H1 (cell line): ENCODE measurements at regions not wholly inside any gene's neighbourhood (a gene's known extent, or its start where the extent isn't known, plus 50 kb on each side); places are given as distances from the start of the nearest gene placed in this dataset.

Experiments used
- POLR2AphosphoS5 ChIP-seq: IDR thresholded peaks from 2 replicates; pipeline ENCODE4 v1.6.1; 2011; ENCODE audit warnings: low read depth, low read length
- TCF12 ChIP-seq: IDR thresholded peaks from 2 replicates; pipeline ENCODE4 v1.6.1; 2011; ENCODE audit warnings: low read depth, mild to moderate bottlenecking, low read length
- TF ChIP-seq, protein P1 (sequence below), 3 experiments: IDR thresholded peaks; 1 replicate in 2 of 3; 2 replicates in 1 of 3; pipeline versions ENCODE4 v1.5.1 to v1.6.1; 2011; ENCODE audit warnings: low read length in 3 of 3, mild to moderate bottlenecking in 3 of 3, inconsistent platforms in 2 of 3, low read depth in 1 of 3, moderate library complexity in 1 of 3; ENCODE audit not compliant: insufficient read depth in 1 of 3; ENCODE audit errors: control extremely low read depth in 1 of 3

DNA sequence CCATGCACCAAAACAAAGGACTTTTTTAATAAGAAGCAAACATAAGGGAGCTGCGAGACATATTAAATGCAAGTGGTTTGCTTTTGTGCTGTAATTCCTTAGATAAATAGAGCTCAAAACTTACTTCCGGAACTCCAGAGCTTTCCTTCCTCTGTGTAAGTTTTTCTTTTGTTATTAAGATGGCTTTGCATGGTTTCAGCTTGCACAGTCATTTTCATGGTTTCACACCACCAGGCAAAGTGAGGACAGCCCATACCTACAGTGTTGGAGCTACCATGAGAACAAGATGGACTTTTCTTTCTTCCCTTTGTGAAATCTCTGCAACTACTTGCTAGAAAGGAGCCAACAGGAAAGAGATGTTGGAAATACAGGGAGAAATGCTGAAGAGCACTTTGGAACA lies 368.0 kb downstream of the SETD4 start:
- no peak for TF ChIP-seq POLR2AphosphoS5
- TF ChIP-seq, protein P1, sequence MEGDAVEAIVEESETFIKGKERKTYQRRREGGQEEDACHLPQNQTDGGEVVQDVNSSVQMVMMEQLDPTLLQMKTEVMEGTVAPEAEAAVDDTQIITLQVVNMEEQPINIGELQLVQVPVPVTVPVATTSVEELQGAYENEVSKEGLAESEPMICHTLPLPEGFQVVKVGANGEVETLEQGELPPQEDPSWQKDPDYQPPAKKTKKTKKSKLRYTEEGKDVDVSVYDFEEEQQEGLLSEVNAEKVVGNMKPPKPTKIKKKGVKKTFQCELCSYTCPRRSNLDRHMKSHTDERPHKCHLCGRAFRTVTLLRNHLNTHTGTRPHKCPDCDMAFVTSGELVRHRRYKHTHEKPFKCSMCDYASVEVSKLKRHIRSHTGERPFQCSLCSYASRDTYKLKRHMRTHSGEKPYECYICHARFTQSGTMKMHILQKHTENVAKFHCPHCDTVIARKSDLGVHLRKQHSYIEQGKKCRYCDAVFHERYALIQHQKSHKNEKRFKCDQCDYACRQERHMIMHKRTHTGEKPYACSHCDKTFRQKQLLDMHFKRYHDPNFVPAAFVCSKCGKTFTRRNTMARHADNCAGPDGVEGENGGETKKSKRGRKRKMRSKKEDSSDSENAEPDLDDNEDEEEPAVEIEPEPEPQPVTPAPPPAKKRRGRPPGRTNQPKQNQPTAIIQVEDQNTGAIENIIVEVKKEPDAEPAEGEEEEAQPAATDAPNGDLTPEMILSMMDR (IDR thresholded peaks at IDR 0.05; ENCODE audit: control extremely low read depth in 1 of 3, insufficient read depth in 1 of 3, low read depth in 1 of 3, low read length in 3 of 3): no peak
- no peak for TF ChIP-seq TCF12
